ENCODE measurements at regions not wholly inside any gene's neighbourhood (a gene's known extent, or its start where the extent isn't known, plus 50 kb on each side); places are given as distances from the start of the nearest gene placed in this dataset.

- Histone ChIP-seq H3K36me3 (ENCODE audit: insufficient read depth, low read length) (no peaks in the 10 kb centered on the region), H3K27me3 (ENCODE audit: insufficient read depth, low read length) (no peaks in the 10 kb centered on the region), H3K4me3 (ENCODE audit: low read length in 2 of 2) (no peak overlapping the region), H3K27ac (ENCODE audit: low read depth, low read length) (no peak overlapping the region), H3K9me3 (ENCODE audit: control insufficient read depth in 1 of 2, low read length in 2 of 2) (no peaks in the 10 kb centered on the region), H3K4me1 (ENCODE audit: insufficient read depth, low read length) (no peaks in the 10 kb centered on the region)
- POLR2A ChIA-PET (ENCODE audit: partially characterized antibody): no interaction called here
- CTCF ChIA-PET (ENCODE audit: partially characterized antibody): no interaction called here
- Mint-ChIP-seq H3K9me3 (no peaks in the 10 kb centered on the region), H3K4me3 (no peak overlapping the region), H3K4me1 (no peaks in the 10 kb centered on the region), H3K36me3 (no peaks in the 10 kb centered on the region), H3K27ac (no peak overlapping the region), H3K27me3 (no peaks in the 10 kb centered on the region)
- intact Hi-C loops (cut with micrococcal nuclease): no loop called here
- no peak for DNase-seq
Observed at GRCh38 chr6:91173651-91174050, 586.8 kb upstream of the MAP3K7 start.

- no peaks in the 10 kb centered on the region for H3K27me3 Mint-ChIP-seq
- peaks cover 0 to 2% (median 0%) of the 10 kb centered on the region in 8 donors for H3K9me3 Mint-ChIP-seq
- ChIA-PET POLR2A (ENCODE audit: partially characterized antibody) (no interaction called here), CTCF (ENCODE audit: partially characterized antibody) (no interaction called here)
- Histone ChIP-seq H3K27me3 (ENCODE audit: insufficient read depth, low read length) (no peaks in the 10 kb centered on the region), H3K36me3 (ENCODE audit: insufficient read depth, low read length) (no peaks in the 10 kb centered on the region), H3K4me1 (ENCODE audit: insufficient read depth, low read length) (no peaks in the 10 kb centered on the region), H3K27ac (ENCODE audit: low read depth, low read length) (no peak overlapping the region), H3K4me3 (ENCODE audit: low read length in 2 of 2) (no peak overlapping the region), H3K9me3 (ENCODE audit: control insufficient read depth in 1 of 2, low read length in 2 of 2) (no peaks in the 10 kb centered on the region)
- intact Hi-C loops (cut with micrococcal nuclease): no loop called here
- H3K4me1 Mint-ChIP-seq: no peaks in the 10 kb centered on the region
- H3K4me3 Mint-ChIP-seq: no peak overlapping the region
- no peaks in the 10 kb centered on the region for H3K36me3 Mint-ChIP-seq
- H3K27ac Mint-ChIP-seq: no peak overlapping the region
- DNase-seq: no peak
Observed at GRCh38 chr6:91173186-91173585, 586.3 kb upstream of the MAP3K7 start.

DNA sequence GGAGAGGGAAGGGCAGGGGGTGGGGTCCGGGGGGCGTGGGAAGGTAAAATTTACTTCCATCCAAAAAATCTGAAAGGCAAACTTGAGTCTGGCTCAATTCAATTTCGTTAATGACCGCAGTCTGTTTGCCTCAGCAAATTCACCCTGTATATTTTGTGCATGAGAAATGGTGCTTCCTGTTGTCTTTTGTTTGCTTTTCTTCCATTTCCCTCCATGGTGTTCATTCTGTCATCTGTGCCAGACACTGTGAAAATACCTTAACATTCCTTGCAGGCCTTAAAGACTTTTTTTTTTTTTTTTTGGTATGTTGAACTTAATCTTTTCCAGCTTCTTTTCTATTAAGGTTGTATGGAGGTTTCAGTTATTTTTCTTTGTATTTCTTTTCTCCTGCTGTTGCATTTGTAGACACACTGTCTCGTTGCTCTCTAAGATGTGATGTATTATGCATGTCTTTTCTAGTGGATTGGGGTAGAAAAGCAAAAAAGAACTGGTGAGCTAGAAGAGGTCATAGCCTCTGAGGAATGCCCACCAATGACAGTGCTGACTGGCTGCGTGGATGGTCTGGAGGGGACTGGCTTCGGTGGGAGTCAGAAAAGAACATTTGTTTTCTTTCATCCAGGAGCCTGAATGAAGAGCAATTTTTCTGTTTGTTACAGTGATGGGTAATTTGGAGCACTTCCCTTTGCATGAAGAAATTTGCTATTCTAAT, 585.0 kb upstream of the MAP3K7 start:
- H3K4me1 ChIP-seq (ENCODE audit: insufficient read depth, low read length): no peaks in the 10 kb centered on the region
- Mint-ChIP-seq H3K4me1 (no peaks in the 10 kb centered on the region), H3K4me3 (no peak overlapping the region), H3K9me3 (peaks cover 0 to 2% (median 0%) of the 10 kb centered on the region in 8 donors), H3K27me3 (no peaks in the 10 kb centered on the region), H3K36me3 (no peaks in the 10 kb centered on the region), H3K27ac (no peak overlapping the region)
- H3K4me3 ChIP-seq (ENCODE audit: low read length in 2 of 2): no peak overlapping the region
- H3K27ac ChIP-seq (ENCODE audit: low read depth, low read length): no peak overlapping the region
- no peaks in the 10 kb centered on the region for H3K36me3 ChIP-seq (ENCODE audit: insufficient read depth, low read length)
- no peak for DNase-seq
- CTCF ChIA-PET (ENCODE audit: partially characterized antibody): no interaction called here
- no peaks in the 10 kb centered on the region for H3K27me3 ChIP-seq (ENCODE audit: insufficient read depth, low read length)
- POLR2A ChIA-PET (ENCODE audit: partially characterized antibody): no interaction called here
- intact Hi-C loops (cut with micrococcal nuclease): no loop called here
- H3K9me3 ChIP-seq (ENCODE audit: control insufficient read depth in 1 of 2, low read length in 2 of 2): no peaks in the 10 kb centered on the region

- Mint-ChIP-seq H3K9me3 (peaks cover 0 to 2% (median 0%) of the 10 kb centered on the region in 8 donors), H3K4me3 (no peak overlapping the region), H3K27ac (no peak overlapping the region), H3K27me3 (no peaks in the 10 kb centered on the region), H3K4me1 (no peaks in the 10 kb centered on the region), H3K36me3 (no peaks in the 10 kb centered on the region)
- Histone ChIP-seq H3K27me3 (ENCODE audit: insufficient read depth, low read length) (no peaks in the 10 kb centered on the region), H3K4me3 (ENCODE audit: low read length in 2 of 2) (no peak overlapping the region), H3K9me3 (ENCODE audit: control insufficient read depth in 1 of 2, low read length in 2 of 2) (no peaks in the 10 kb centered on the region), H3K27ac (ENCODE audit: low read depth, low read length) (no peak overlapping the region), H3K4me1 (ENCODE audit: insufficient read depth, low read length) (no peaks in the 10 kb centered on the region), H3K36me3 (ENCODE audit: insufficient read depth, low read length) (no peaks in the 10 kb centered on the region)
- DNase-seq: no peak
- ChIA-PET CTCF (ENCODE audit: partially characterized antibody) (no interaction called here), POLR2A (ENCODE audit: partially characterized antibody) (no interaction called here)
- intact Hi-C loops (cut with micrococcal nuclease): no loop called here
Observed at GRCh38 chr6:91167846-91168245, 581.0 kb upstream of the MAP3K7 start.

- Mint-ChIP-seq H3K27ac (no peak overlapping the region), H3K27me3 (no peaks in the 10 kb centered on the region), H3K9me3 (peaks cover 0 to 2% (median 0%) of the 10 kb centered on the region in 8 donors), H3K4me3 (no peak overlapping the region), H3K4me1 (no peaks in the 10 kb centered on the region), H3K36me3 (no peaks in the 10 kb centered on the region)
- H3K27ac ChIP-seq (ENCODE audit: low read depth, low read length): no peak overlapping the region
- no peaks in the 10 kb centered on the region for H3K4me1 ChIP-seq (ENCODE audit: insufficient read depth, low read length)
- H3K36me3 ChIP-seq (ENCODE audit: insufficient read depth, low read length): no peaks in the 10 kb centered on the region
- ChIA-PET POLR2A (ENCODE audit: partially characterized antibody) (no interaction called here), CTCF (ENCODE audit: partially characterized antibody) (no interaction called here)
- DNase-seq: no peak
- intact Hi-C loops (cut with micrococcal nuclease): no loop called here
- no peaks in the 10 kb centered on the region for H3K9me3 ChIP-seq (ENCODE audit: control insufficient read depth in 1 of 2, low read length in 2 of 2)
- no peak overlapping the region for H3K4me3 ChIP-seq (ENCODE audit: low read length in 2 of 2)
- no peaks in the 10 kb centered on the region for H3K27me3 ChIP-seq (ENCODE audit: insufficient read depth, low read length)
Observed at GRCh38 chr6:91166271-91167046, 579.6 kb upstream of the MAP3K7 start.

DNA sequence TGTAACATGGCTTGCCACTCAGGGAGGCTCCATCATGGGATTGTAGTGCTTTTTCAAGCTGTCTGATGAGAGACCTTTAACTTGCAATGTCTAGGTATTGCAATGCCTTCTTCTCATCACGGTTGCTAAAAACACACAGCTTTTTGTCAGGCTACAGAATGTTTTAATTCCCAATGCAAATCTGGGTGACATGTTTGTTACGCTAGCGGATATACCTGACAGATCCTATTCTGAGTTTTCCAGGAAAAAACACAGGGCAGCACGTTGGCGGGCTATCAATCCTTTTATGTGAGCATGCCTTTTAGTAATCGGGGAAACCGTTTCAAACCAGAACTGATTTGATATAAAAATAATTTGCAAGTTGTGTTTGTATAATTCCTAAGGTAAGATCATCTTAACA, 577.2 kb upstream of the MAP3K7 start:
- DNase-seq: no peak
- Histone ChIP-seq H3K27ac (ENCODE audit: low read depth, low read length) (no peak overlapping the region), H3K27me3 (ENCODE audit: insufficient read depth, low read length) (no peaks in the 10 kb centered on the region), H3K36me3 (ENCODE audit: insufficient read depth, low read length) (no peaks in the 10 kb centered on the region), H3K9me3 (ENCODE audit: control insufficient read depth in 1 of 2, low read length in 2 of 2) (no peaks in the 10 kb centered on the region), H3K4me3 (ENCODE audit: low read length in 2 of 2) (no peak overlapping the region), H3K4me1 (ENCODE audit: insufficient read depth, low read length) (no peaks in the 10 kb centered on the region)
- H3K36me3 Mint-ChIP-seq: no peaks in the 10 kb centered on the region
- no peaks in the 10 kb centered on the region for H3K4me1 Mint-ChIP-seq
- H3K27ac Mint-ChIP-seq: no peak overlapping the region
- POLR2A ChIA-PET (ENCODE audit: partially characterized antibody): no interaction called here
- H3K9me3 Mint-ChIP-seq: peaks cover 0 to 2% (median 0%) of the 10 kb centered on the region in 8 donors
- no peak overlapping the region for H3K4me3 Mint-ChIP-seq
- H3K27me3 Mint-ChIP-seq: no peaks in the 10 kb centered on the region
- CTCF ChIA-PET (ENCODE audit: partially characterized antibody): no interaction called here
- intact Hi-C loops (cut with micrococcal nuclease): no loop called here

GRCh38 chr6:91161246-91161645, 574.4 kb upstream of the MAP3K7 start:
- H3K4me1 ChIP-seq (ENCODE audit: insufficient read depth, low read length): no peaks in the 10 kb centered on the region
- POLR2A ChIA-PET (ENCODE audit: partially characterized antibody): no interaction called here
- no peaks in the 10 kb centered on the region for H3K27me3 ChIP-seq (ENCODE audit: insufficient read depth, low read length)
- no peaks in the 10 kb centered on the region for H3K9me3 Mint-ChIP-seq
- no peaks in the 10 kb centered on the region for H3K9me3 ChIP-seq (ENCODE audit: control insufficient read depth in 1 of 2, low read length in 2 of 2)
- H3K27me3 Mint-ChIP-seq: no peaks in the 10 kb centered on the region
- CTCF ChIA-PET (ENCODE audit: partially characterized antibody): no interaction called here
- intact Hi-C loops (cut with micrococcal nuclease): no loop called here
- DNase-seq: no peak
- H3K27ac ChIP-seq (ENCODE audit: low read depth, low read length): no peak overlapping the region
- H3K4me3 ChIP-seq (ENCODE audit: low read length in 2 of 2): no peak overlapping the region
- no peaks in the 10 kb centered on the region for H3K4me1 Mint-ChIP-seq
- no peak overlapping the region for H3K4me3 Mint-ChIP-seq
- H3K27ac Mint-ChIP-seq: no peak overlapping the region
- no peaks in the 10 kb centered on the region for H3K36me3 Mint-ChIP-seq
- no peaks in the 10 kb centered on the region for H3K36me3 ChIP-seq (ENCODE audit: insufficient read depth, low read length)
